ENCODE measurements at regions not wholly inside any gene's neighbourhood (a gene's known extent, or its start where the extent isn't known, plus 50 kb on each side); places are given as distances from the start of the nearest gene placed in this dataset.
"Not testable (repeated sequence)": the region's sequence is repeated elsewhere in the genome, so short reads cannot be mapped to it uniquely, and the experiment has no call there.

- DNase-seq: no peak
- Histone ChIP-seq H3K36me3 (ENCODE audit: insufficient read depth, low read length) (no peaks in the 10 kb centered on the region), H3K27me3 (ENCODE audit: low read length) (no peaks in the 10 kb centered on the region), H3K4me2 (ENCODE audit: low read depth, low read length, poor library complexity, severe bottlenecking) (no peak overlapping the region), H3K9me3 (ENCODE audit: low read length) (peaks cover 8% of the 10 kb centered on the region), H3K9ac (ENCODE audit: low read length) (no peak overlapping the region), H2AFZ (ENCODE audit: low read length) (no peak overlapping the region), H3K79me2 (ENCODE audit: low read length) (no peaks in the 10 kb centered on the region), H3K27ac (ENCODE audit: low read length) (no peak overlapping the region), H3K9me2 (replicated peaks; ENCODE audit: insufficient read depth, low read length) (no peaks in the 10 kb centered on the region), H4K20me1 (ENCODE audit: insufficient read depth, low read depth, low read length) (no peaks in the 10 kb centered on the region), H3K4me1 (ENCODE audit: low read length) (no peaks in the 10 kb centered on the region), H3K4me3 (ENCODE audit: low read length) (no peak overlapping the region)
Observed at GRCh38 chr2:13826314-13826853, 806.1 kb upstream of the LRATD1 start.

GRCh38 chr2:13858626-13859025 lies 773.9 kb upstream of the LRATD1 start:
- Histone ChIP-seq H3K4me1 (ENCODE audit: low read length) (no peaks in the 10 kb centered on the region), H3K9ac (ENCODE audit: low read length) (no peak overlapping the region), H3K4me3 (ENCODE audit: low read length) (no peak overlapping the region), H3K27ac (ENCODE audit: low read length) (no peak overlapping the region), H3K9me3 (ENCODE audit: low read length) (peaks cover 5% of the 10 kb centered on the region), H4K20me1 (ENCODE audit: insufficient read depth, low read depth, low read length) (no peaks in the 10 kb centered on the region), H3K9me2 (replicated peaks; ENCODE audit: insufficient read depth, low read length) (no peaks in the 10 kb centered on the region), H3K79me2 (ENCODE audit: low read length) (no peaks in the 10 kb centered on the region), H3K4me2 (ENCODE audit: low read depth, low read length, poor library complexity, severe bottlenecking) (no peak overlapping the region), H3K27me3 (ENCODE audit: low read length) (no peaks in the 10 kb centered on the region), H2AFZ (ENCODE audit: low read length) (no peak overlapping the region), H3K36me3 (ENCODE audit: insufficient read depth, low read length) (no peaks in the 10 kb centered on the region)
- no peak for DNase-seq

- not testable (repeated sequence) for H3K36me3 ChIP-seq (ENCODE audit: insufficient read depth, low read length); H3K4me1 ChIP-seq (ENCODE audit: low read length); H4K20me1 ChIP-seq (ENCODE audit: insufficient read depth, low read depth, low read length); H3K9ac ChIP-seq (ENCODE audit: low read length); H3K4me2 ChIP-seq (ENCODE audit: low read depth, low read length, poor library complexity, severe bottlenecking); H2AFZ ChIP-seq (ENCODE audit: low read length); DNase-seq; H3K4me3 ChIP-seq (ENCODE audit: low read length); H3K9me2 ChIP-seq (replicated peaks; ENCODE audit: insufficient read depth, low read length); H3K27me3 ChIP-seq (ENCODE audit: low read length); H3K9me3 ChIP-seq (ENCODE audit: low read length); H3K79me2 ChIP-seq (ENCODE audit: low read length); H3K27ac ChIP-seq (ENCODE audit: low read length)
Observed at GRCh38 chr2:13868275-13868674, 764.2 kb upstream of the LRATD1 start.

GRCh38 chr2:13876491-13877037 lies 756.0 kb upstream of the LRATD1 start:
- no peak for DNase-seq
- Histone ChIP-seq H3K9ac (ENCODE audit: low read length) (no peak overlapping the region), H3K36me3 (ENCODE audit: insufficient read depth, low read length) (no peaks in the 10 kb centered on the region), H3K9me2 (replicated peaks; ENCODE audit: insufficient read depth, low read length) (no peaks in the 10 kb centered on the region), H3K9me3 (ENCODE audit: low read length) (no peaks in the 10 kb centered on the region; the same call in 1 of the 2 replicates), H3K27ac (ENCODE audit: low read length) (no peak overlapping the region), H4K20me1 (ENCODE audit: insufficient read depth, low read depth, low read length) (no peaks in the 10 kb centered on the region), H3K4me1 (ENCODE audit: low read length) (no peaks in the 10 kb centered on the region), H2AFZ (ENCODE audit: low read length) (no peak overlapping the region), H3K4me2 (ENCODE audit: low read depth, low read length, poor library complexity, severe bottlenecking) (no peak overlapping the region), H3K4me3 (ENCODE audit: low read length) (no peak overlapping the region), H3K27me3 (ENCODE audit: low read length) (no peaks in the 10 kb centered on the region), H3K79me2 (ENCODE audit: low read length) (no peaks in the 10 kb centered on the region)

GRCh38 chr2:13877571-13877970 lies 754.9 kb upstream of the LRATD1 start:
- Histone ChIP-seq H3K4me3 (ENCODE audit: low read length) (no peak overlapping the region), H3K27me3 (ENCODE audit: low read length) (no peaks in the 10 kb centered on the region), H3K36me3 (ENCODE audit: insufficient read depth, low read length) (no peaks in the 10 kb centered on the region), H3K79me2 (ENCODE audit: low read length) (no peaks in the 10 kb centered on the region), H3K4me2 (ENCODE audit: low read depth, low read length, poor library complexity, severe bottlenecking) (no peak overlapping the region), H3K27ac (ENCODE audit: low read length) (no peak overlapping the region), H3K9me3 (ENCODE audit: low read length) (no peaks in the 10 kb centered on the region; the same call in 1 of the 2 replicates), H4K20me1 (ENCODE audit: insufficient read depth, low read depth, low read length) (no peaks in the 10 kb centered on the region), H3K9ac (ENCODE audit: low read length) (no peak overlapping the region), H3K9me2 (replicated peaks; ENCODE audit: insufficient read depth, low read length) (no peaks in the 10 kb centered on the region), H3K4me1 (ENCODE audit: low read length) (no peaks in the 10 kb centered on the region), H2AFZ (ENCODE audit: low read length) (no peak overlapping the region)
- no peak for DNase-seq

- Histone ChIP-seq H3K9me2 (replicated peaks; ENCODE audit: insufficient read depth, low read length) (no peaks in the 10 kb centered on the region), H3K79me2 (ENCODE audit: low read length) (no peaks in the 10 kb centered on the region), H3K27me3 (ENCODE audit: low read length) (no peaks in the 10 kb centered on the region), H3K4me3 (ENCODE audit: low read length) (no peak overlapping the region), H3K36me3 (ENCODE audit: insufficient read depth, low read length) (no peaks in the 10 kb centered on the region), H4K20me1 (ENCODE audit: insufficient read depth, low read depth, low read length) (no peaks in the 10 kb centered on the region), H3K4me1 (ENCODE audit: low read length) (no peaks in the 10 kb centered on the region), H3K27ac (ENCODE audit: low read length) (no peak overlapping the region), H3K9me3 (ENCODE audit: low read length) (no peaks in the 10 kb centered on the region; the same call in none of the 2 replicates), H3K9ac (ENCODE audit: low read length) (no peak overlapping the region), H2AFZ (ENCODE audit: low read length) (no peak overlapping the region), H3K4me2 (ENCODE audit: low read depth, low read length, poor library complexity, severe bottlenecking) (no peak overlapping the region)
- no peak for DNase-seq
Observed at GRCh38 chr2:13884291-13884976, 748.1 kb upstream of the LRATD1 start.

- Histone ChIP-seq H3K4me3 (ENCODE audit: low read length) (no peak overlapping the region), H3K27me3 (ENCODE audit: low read length) (no peaks in the 10 kb centered on the region), H4K20me1 (ENCODE audit: insufficient read depth, low read depth, low read length) (no peaks in the 10 kb centered on the region), H3K27ac (ENCODE audit: low read length) (no peak overlapping the region), H3K9me2 (replicated peaks; ENCODE audit: insufficient read depth, low read length) (no peaks in the 10 kb centered on the region), H3K79me2 (ENCODE audit: low read length) (no peaks in the 10 kb centered on the region), H3K9ac (ENCODE audit: low read length) (no peak overlapping the region), H3K9me3 (ENCODE audit: low read length) (peaks cover 5% of the 10 kb centered on the region; the same call in 1 of the 2 replicates), H3K4me2 (ENCODE audit: low read depth, low read length, poor library complexity, severe bottlenecking) (no peak overlapping the region), H3K4me1 (ENCODE audit: low read length) (no peaks in the 10 kb centered on the region), H3K36me3 (ENCODE audit: insufficient read depth, low read length) (no peaks in the 10 kb centered on the region), H2AFZ (ENCODE audit: low read length) (no peak overlapping the region)
- no peak for DNase-seq
Observed at GRCh38 chr2:13901526-13901925, 731.0 kb upstream of the LRATD1 start.

GRCh38 chr2:13905831-13906230 lies 726.7 kb upstream of the LRATD1 start:
- Histone ChIP-seq H3K4me3 (ENCODE audit: low read length) (no peak overlapping the region), H3K79me2 (ENCODE audit: low read length) (no peaks in the 10 kb centered on the region), H3K4me1 (ENCODE audit: low read length) (no peaks in the 10 kb centered on the region), H3K9ac (ENCODE audit: low read length) (no peak overlapping the region), H3K36me3 (ENCODE audit: insufficient read depth, low read length) (no peaks in the 10 kb centered on the region), H3K27ac (ENCODE audit: low read length) (no peak overlapping the region), H3K9me3 (ENCODE audit: low read length) (peaks cover 5% of the 10 kb centered on the region; the same call in 1 of the 2 replicates), H4K20me1 (ENCODE audit: insufficient read depth, low read depth, low read length) (no peaks in the 10 kb centered on the region), H2AFZ (ENCODE audit: low read length) (no peak overlapping the region), H3K4me2 (ENCODE audit: low read depth, low read length, poor library complexity, severe bottlenecking) (no peak overlapping the region), H3K9me2 (replicated peaks; ENCODE audit: insufficient read depth, low read length) (no peaks in the 10 kb centered on the region), H3K27me3 (ENCODE audit: low read length) (no peaks in the 10 kb centered on the region)
- no peak for DNase-seq

Measured in Karpas-422 (cell line).